Caco-2 (cell line): ENCODE measurements at regions not wholly inside any gene's neighbourhood (a gene's known extent, or its start where the extent isn't known, plus 50 kb on each side); places are given as distances from the start of the nearest gene placed in this dataset.

Experiments used
- BruUV-seq: library from RNA; stranded (reverse); fragments of 400-500 nt; replicated peaks from 2 replicates; lab custom pipeline; 2021; lab: Mats Ljungman, UMichigan
- CTCF ChIA-PET: fragments of 300-600 bp; sonication (Branson Sonifier 250); formaldehyde crosslinking; loops from one replicate; lab custom pipeline; 2022; ENCODE audit warnings: antibody characterized with exemption; lab: Charles Lee
- POLR2A ChIA-PET: fragments of 300-600 bp; sonication (Branson Sonifier 250); formaldehyde crosslinking; loops from one replicate; lab custom pipeline; 2022; ENCODE audit warnings: antibody characterized with exemption; lab: Charles Lee
- DNase-seq, 2 experiments: peaks; one replicate each; pipeline versions ENCODE4 v3.0.0 to v3.0.0-alpha.2; 2020 to 2022
- H3K27me3 ChIP-seq: replicated peaks from 2 replicates; pipeline ENCODE4 v1.6.0; 2011; ENCODE audit warnings: low read length; ENCODE audit not compliant: control insufficient read depth, insufficient read depth
- H3K36me3 ChIP-seq: 2 replicates; pipeline ENCODE4 v1.5.1; 2011; ENCODE audit warnings: low read length; ENCODE audit not compliant: control insufficient read depth, insufficient read depth
- H3K4me1 ChIP-seq: fragments of 250-450 bp; sonication (Bioruptor Pico); 2 replicates; pipeline ENCODE4 v1.5.1; 2020; ENCODE audit warnings: mild to moderate bottlenecking
- H3K4me3 ChIP-seq: 2 replicates; pipeline ENCODE4 v1.5.1; 2011; ENCODE audit warnings: low read depth, mild to moderate bottlenecking, control low read depth, low read length
- H3K9me3 ChIP-seq: fragments of 250-450 bp; sonication (Bioruptor Pico); 2 replicates; pipeline ENCODE4 v1.5.1; 2020; ENCODE audit warnings: mild to moderate bottlenecking, moderate library complexity
- H3K27ac Mint-ChIP-seq: one replicate; pipeline ENCODE4 v1.8.0; 2022; ENCODE audit warnings: mixed read lengths; ENCODE audit not compliant: unreplicated experiment
- H3K27me3 Mint-ChIP-seq: one replicate; pipeline ENCODE4 v1.8.0; 2022; ENCODE audit warnings: mixed read lengths; ENCODE audit not compliant: insufficient read depth, unreplicated experiment
- H3K36me3 Mint-ChIP-seq: one replicate; pipeline ENCODE4 v1.8.0; 2022; ENCODE audit warnings: mild to moderate bottlenecking, mixed read lengths; ENCODE audit not compliant: insufficient read depth, unreplicated experiment
- H3K4me1 Mint-ChIP-seq: one replicate; pipeline ENCODE4 v1.8.0; 2022; ENCODE audit warnings: low read depth, mixed read lengths; ENCODE audit not compliant: unreplicated experiment
- H3K4me3 Mint-ChIP-seq: one replicate; pipeline ENCODE4 v1.8.0; 2022; ENCODE audit warnings: mild to moderate bottlenecking, moderate library complexity, mixed read lengths; ENCODE audit not compliant: unreplicated experiment
- H3K9me3 Mint-ChIP-seq: one replicate; pipeline ENCODE4 v1.8.0; 2022; ENCODE audit warnings: mixed read lengths; ENCODE audit not compliant: unreplicated experiment
- CTCF ChIP-seq, 2 experiments: fragments of 200-600 bp in 1 of 2; IDR thresholded peaks; 1 replicate in 1 of 2; 2 replicates in 1 of 2; pipeline versions ENCODE4 v1.5.1 to v1.8.0; 2011 to 2022; ENCODE audit warnings: antibody characterized with exemption in 1 of 2, control low read depth in 1 of 2, inconsistent platforms in 1 of 2, low read depth in 1 of 2, low read length in 1 of 2, mild to moderate bottlenecking in 1 of 2, moderate library complexity in 1 of 2; ENCODE audit not compliant: insufficient read depth in 1 of 2, severe bottlenecking in 1 of 2, unreplicated experiment in 1 of 2
- intact Hi-C: fragments of 100-400 bp; cut with micrococcal nuclease; formaldehyde crosslinking; loops from one replicate; pipeline ENCODE4 v1.10.0; 2022; ENCODE audit not compliant: unreplicated experiment

- no peaks in the 10 kb centered on the region for H3K9me3 Mint-ChIP-seq
- DNase-seq = no peak
- Histone ChIP-seq H3K36me3 (no peaks in the 10 kb centered on the region), H3K9me3 (no peaks in the 10 kb centered on the region), H3K4me3 (no peak overlapping the region), H3K4me1 (no peaks in the 10 kb centered on the region), H3K27me3 (no peaks in the 10 kb centered on the region)
- H3K4me1 Mint-ChIP-seq = no peaks in the 10 kb centered on the region
- intact Hi-C loops = no loop called here
- no peak overlapping the region for H3K4me3 Mint-ChIP-seq
- BruUV-seq = no TSS peak
- peaks cover 3% of the 10 kb centered on the region for H3K27me3 Mint-ChIP-seq
- ChIA-PET POLR2A (no interaction called here), CTCF (no interaction called here)
- TF ChIP-seq CTCF (IDR thresholded peaks at IDR 0.05; ENCODE audit: insufficient read depth in 1 of 2, low read depth in 1 of 2, low read length in 1 of 2, severe bottlenecking in 1 of 2, unreplicated experiment in 1 of 2) = no peak
- no peaks in the 10 kb centered on the region for H3K36me3 Mint-ChIP-seq
- no peak overlapping the region for H3K27ac Mint-ChIP-seq
These were observed 687.6 kb upstream of the PTBP2 start for GRCh38 chr1:96034006-96034405.

- Histone ChIP-seq H3K9me3 (no peaks in the 10 kb centered on the region), H3K36me3 (no peaks in the 10 kb centered on the region), H3K4me1 (no peaks in the 10 kb centered on the region), H3K27me3 (no peaks in the 10 kb centered on the region), H3K4me3 (no peak overlapping the region)
- no peak for DNase-seq
- POLR2A ChIA-PET = no interaction called here
- Mint-ChIP-seq H3K4me3 (no peak overlapping the region), H3K4me1 (no peaks in the 10 kb centered on the region), H3K9me3 (no peaks in the 10 kb centered on the region), H3K27me3 (peaks cover 3% of the 10 kb centered on the region), H3K27ac (no peak overlapping the region), H3K36me3 (no peaks in the 10 kb centered on the region)
- CTCF ChIA-PET = no interaction called here
- BruUV-seq = no TSS peak
- intact Hi-C loops = no loop called here
- no peak for TF ChIP-seq CTCF (IDR thresholded peaks at IDR 0.05; ENCODE audit: insufficient read depth in 1 of 2, low read depth in 1 of 2, low read length in 1 of 2, severe bottlenecking in 1 of 2, unreplicated experiment in 1 of 2)
These were observed 684.8 kb upstream of the PTBP2 start for GRCh38 chr1:96036763-96037162.

DNA sequence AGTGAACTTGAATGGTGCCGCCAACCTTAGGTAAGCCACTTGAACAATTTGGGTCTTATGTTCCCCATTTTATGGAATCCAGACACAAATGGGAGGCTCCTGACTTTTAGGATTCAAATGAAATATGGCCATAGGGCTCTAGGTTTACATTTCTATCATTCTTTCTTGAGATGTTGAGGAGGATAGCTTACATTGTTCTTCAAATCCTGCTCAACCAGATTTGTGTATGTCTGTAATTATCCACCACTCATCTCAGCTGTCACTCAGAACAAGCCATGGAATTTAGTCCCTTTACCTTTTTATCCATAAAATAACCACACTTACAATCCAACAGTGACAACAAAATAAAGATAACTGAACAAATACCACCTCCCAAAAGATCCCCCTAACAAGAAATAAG is 682.9 kb upstream of the PTBP2 start:
- H3K4me1 ChIP-seq = no peaks in the 10 kb centered on the region
- no peaks in the 10 kb centered on the region for H3K36me3 Mint-ChIP-seq
- ChIA-PET POLR2A (no interaction called here), CTCF (no interaction called here)
- H3K27ac Mint-ChIP-seq = peak overlapping the region; percentile 63
- TF ChIP-seq CTCF (IDR thresholded peaks at IDR 0.05; ENCODE audit: insufficient read depth in 1 of 2, low read depth in 1 of 2, low read length in 1 of 2, severe bottlenecking in 1 of 2, unreplicated experiment in 1 of 2) = no peak
- BruUV-seq = no TSS peak
- H3K4me1 Mint-ChIP-seq = no peaks in the 10 kb centered on the region
- no peak overlapping the region for H3K4me3 Mint-ChIP-seq
- no peak for DNase-seq
- no peaks in the 10 kb centered on the region for H3K27me3 Mint-ChIP-seq
- H3K36me3 ChIP-seq = no peaks in the 10 kb centered on the region
- H3K4me3 ChIP-seq = no peak overlapping the region
- H3K27me3 ChIP-seq = no peaks in the 10 kb centered on the region
- intact Hi-C loops = no loop called here
- no peaks in the 10 kb centered on the region for H3K9me3 Mint-ChIP-seq
- no peaks in the 10 kb centered on the region for H3K9me3 ChIP-seq
